Stomach (tissue), 4 donors: ENCODE measurements at regions not wholly inside any gene's neighbourhood (a gene's known extent, or its start where the extent isn't known, plus 50 kb on each side); places are given as distances from the start of the nearest gene placed in this dataset.

Experiments
- CTCF ChIP-seq, 7 experiments: fragments of 450-650 bp in 4 of 7; fragments of 200-600 bp in 3 of 7; sonication (generic) in 3 of 7; IDR thresholded peaks; one replicate each; pipeline ENCODE4 v1.5.1; 2016 to 2019; ENCODE audit warnings: antibody characterized with exemption in 7 of 7, control low read depth in 2 of 7, mild to moderate bottlenecking in 1 of 7
- EP300 ChIP-seq: sonication (generic); formaldehyde crosslinking; IDR thresholded peaks from one replicate; pipeline ENCODE4 v1.6.1; 2017; ENCODE audit warnings: antibody characterized with exemption
- POLR2A ChIP-seq, 4 donors: fragments of 450-650 bp; IDR thresholded peaks; one replicate each; pipeline ENCODE4 v1.6.1; 2016; ENCODE audit warnings: antibody characterized with exemption in 4 of 4, control low read depth in 2 of 4, mild to moderate bottlenecking in 1 of 4, moderate library complexity in 1 of 4
- POLR2AphosphoS5 ChIP-seq, 3 donors: sonication (generic); formaldehyde crosslinking; IDR thresholded peaks; one replicate each; pipeline ENCODE4 v1.6.1; 2016; ENCODE audit warnings: antibody characterized with exemption in 3 of 3

- TF ChIP-seq CTCF (IDR thresholded peaks at IDR 0.05) (no peak), POLR2AphosphoS5 (IDR thresholded peaks at IDR 0.05) (no peak), POLR2A (IDR thresholded peaks at IDR 0.05) (no peak), EP300 (no peak)
Observed at GRCh38 chr2:120526997-120527945, 181.3 kb downstream of the INHBB start.
